PC-3 (cell line): ENCODE measurements at regions not wholly inside any gene's neighbourhood (a gene's known extent, or its start where the extent isn't known, plus 50 kb on each side); places are given as distances from the start of the nearest gene placed in this dataset.

Experiments used
- ATAC-seq: fragments of 200-7000 bp; cut with Tn5 transposase; 2 replicates; pipeline ENCODE4 v1.9.1; 2020; ENCODE audit warnings: mild to moderate bottlenecking, moderate library complexity
- BruUV-seq: library from RNA; stranded (reverse); fragments of 400-500 nt; replicated peaks from 2 replicates; lab custom pipeline; 2021; lab: Mats Ljungman, UMichigan
- CTCF ChIA-PET: fragments of 300-600 bp; sonication (Branson Sonifier 250); formaldehyde crosslinking; loops from one replicate; lab custom pipeline; 2022; ENCODE audit warnings: antibody characterized with exemption; lab: Charles Lee
- POLR2A ChIA-PET: fragments of 300-600 bp; sonication (Branson Sonifier 250); formaldehyde crosslinking; loops from one replicate; lab custom pipeline; 2022; ENCODE audit warnings: antibody characterized with exemption; ENCODE audit not compliant: unreplicated experiment; lab: Charles Lee
- DNase-seq: peaks from one replicate; pipeline ENCODE4 v3.0.0-alpha.2; 2015
- H2AFZ ChIP-seq: fragments of 300-600 bp; sonication (generic); 2 replicates; pipeline ENCODE4 v1.6.0; 2016; ENCODE audit warnings: antibody characterized with exemption, low read length
- H3F3A ChIP-seq: fragments of 300-600 bp; sonication (generic); one replicate; pipeline ENCODE4 v1.6.0; 2017; ENCODE audit warnings: antibody characterized with exemption, low read length, control low read depth, mild to moderate bottlenecking; ENCODE audit not compliant: unreplicated experiment
- H3K27ac ChIP-seq: fragments of 300-600 bp; sonication (generic); 2 replicates; pipeline ENCODE4 v1.5.1; 2016; ENCODE audit warnings: mild to moderate bottlenecking, low read length
- H3K27me3 ChIP-seq: fragments of 300-600 bp; sonication (generic); 2 replicates; pipeline ENCODE4 v1.6.1; 2016; ENCODE audit warnings: low read length, mixed read lengths
- H3K36me3 ChIP-seq: fragments of 300-600 bp; sonication (generic); 2 replicates; pipeline ENCODE4 v1.6.1; 2016; ENCODE audit warnings: low read depth, mixed run types, low read length, mixed read lengths
- H3K4me1 ChIP-seq: fragments of 300-600 bp; sonication (generic); 2 replicates; pipeline ENCODE4 v1.5.1; 2016; ENCODE audit warnings: low read length; ENCODE audit not compliant: insufficient read depth
- H3K4me2 ChIP-seq: fragments of 300-600 bp; sonication (generic); 2 replicates; pipeline ENCODE4 v1.6.0; 2016; ENCODE audit warnings: low read length
- H3K4me3 ChIP-seq: fragments of 300-600 bp; sonication (generic); 2 replicates; pipeline ENCODE4 v1.5.1; 2016; ENCODE audit warnings: mild to moderate bottlenecking, low read length, mixed read lengths
- H3K79me2 ChIP-seq: fragments of 300-600 bp; sonication (generic); 2 replicates; pipeline ENCODE4 v1.6.1; 2017; ENCODE audit warnings: low read length, mixed read lengths
- H3K9ac ChIP-seq: fragments of 300-600 bp; sonication (generic); 2 replicates; pipeline ENCODE4 v1.6.0; 2016; ENCODE audit warnings: mild to moderate bottlenecking, low read length
- H3K9me2 ChIP-seq: fragments of 300-600 bp; sonication (generic); replicated peaks from 2 replicates; pipeline ENCODE4 v1.6.1; 2016; ENCODE audit warnings: mixed run types, low read length, mixed read lengths
- H3K9me3 ChIP-seq: fragments of 300-600 bp; sonication (generic); 2 replicates; pipeline ENCODE4 v1.6.1; 2016; ENCODE audit warnings: low read length, mixed read lengths
- H4K20me1 ChIP-seq: fragments of 300-600 bp; sonication (generic); 2 replicates; pipeline ENCODE4 v1.6.1; 2016; ENCODE audit warnings: low read length, mixed read lengths
- CTCF ChIP-seq: fragments of 300-600 bp; sonication (generic); conservative IDR thresholded peaks from 2 replicates; pipeline ENCODE4 v1.5.1; 2017; ENCODE audit warnings: antibody characterized with exemption, low read depth, mild to moderate bottlenecking, low read length
- EZH2 ChIP-seq: fragments of 300-600 bp; sonication (generic); IDR thresholded peaks from one replicate; pipeline ENCODE4 v1.6.1; 2017; ENCODE audit warnings: antibody characterized with exemption, mild to moderate bottlenecking, low read length; ENCODE audit not compliant: unreplicated experiment
- EZH2phosphoT487 ChIP-seq: fragments of 300-600 bp; sonication (generic); IDR thresholded peaks from 2 replicates; pipeline ENCODE4 v1.6.1; 2018; ENCODE audit warnings: mild to moderate bottlenecking, antibody characterized with exemption, low read length, borderline replicate concordance
- intact Hi-C: fragments of 100-400 bp; cut with micrococcal nuclease; formaldehyde crosslinking; loops from 2 replicates; pipeline ENCODE4 v1.9.0; 2023

GRCh38 chr5:136714286-136714685 lies 348.9 kb upstream of the TRPC7 start:
- Histone ChIP-seq H3K9me2 (no peaks in the 10 kb centered on the region), H3K79me2 (no peaks in the 10 kb centered on the region), H3K9ac (no peak overlapping the region), H3K4me1 (no peaks in the 10 kb centered on the region), H2AFZ (no peak overlapping the region), H3K27ac (no peak overlapping the region), H3K4me3 (no peak overlapping the region), H3K27me3 (no peaks in the 10 kb centered on the region), H3K36me3 (no peaks in the 10 kb centered on the region), H3K9me3 (no peaks in the 10 kb centered on the region), H4K20me1 (no peaks in the 10 kb centered on the region), H3F3A (no peaks in the 10 kb centered on the region), H3K4me2 (no peak overlapping the region)
- intact Hi-C loops: no loop called here
- no TSS peak for BruUV-seq
- DNase-seq (no peak), ATAC-seq (no peak)
- POLR2A ChIA-PET: no interaction called here
- no peak for TF ChIP-seq EZH2phosphoT487
- TF ChIP-seq CTCF: no peak
- no peak for TF ChIP-seq EZH2
- CTCF ChIA-PET: no interaction called here

- CTCF ChIA-PET: no interaction called here
- Histone ChIP-seq H3K9ac (no peak overlapping the region), H3K4me2 (no peak overlapping the region), H3K27me3 (no peaks in the 10 kb centered on the region), H3K27ac (no peak overlapping the region), H3F3A (no peaks in the 10 kb centered on the region), H3K36me3 (no peaks in the 10 kb centered on the region), H3K79me2 (no peaks in the 10 kb centered on the region), H3K9me3 (no peaks in the 10 kb centered on the region), H2AFZ (no peak overlapping the region), H3K9me2 (no peaks in the 10 kb centered on the region), H3K4me1 (no peaks in the 10 kb centered on the region), H3K4me3 (no peak overlapping the region), H4K20me1 (no peaks in the 10 kb centered on the region)
- DNase-seq (peak; percentile 7), ATAC-seq (no peak)
- no TSS peak for BruUV-seq
- TF ChIP-seq EZH2phosphoT487 (no peak), CTCF (no peak), EZH2 (no peak)
- POLR2A ChIA-PET: no interaction called here
- intact Hi-C loops: no loop called here
Observed at GRCh38 chr5:136712628-136713027, 347.3 kb upstream of the TRPC7 start.

GRCh38 chr5:136710834-136711233 lies 345.5 kb upstream of the TRPC7 start:
- Histone ChIP-seq H4K20me1 (no peaks in the 10 kb centered on the region), H3K9me2 (no peaks in the 10 kb centered on the region), H2AFZ (no peak overlapping the region), H3K4me3 (no peak overlapping the region), H3F3A (no peaks in the 10 kb centered on the region), H3K9me3 (no peaks in the 10 kb centered on the region), H3K79me2 (no peaks in the 10 kb centered on the region), H3K4me1 (no peaks in the 10 kb centered on the region), H3K4me2 (no peak overlapping the region), H3K27ac (no peak overlapping the region), H3K36me3 (no peaks in the 10 kb centered on the region), H3K27me3 (no peaks in the 10 kb centered on the region), H3K9ac (no peak overlapping the region)
- no peak for ATAC-seq
- intact Hi-C loops: no loop called here
- ChIA-PET CTCF (no interaction called here), POLR2A (no interaction called here)
- TF ChIP-seq EZH2phosphoT487 (no peak), EZH2 (no peak), CTCF (no peak)
- BruUV-seq: no TSS peak
- no peak for DNase-seq
